ENCODE measurements at regions not wholly inside any gene's neighbourhood (a gene's known extent, or its start where the extent isn't known, plus 50 kb on each side); places are given as distances from the start of the nearest gene placed in this dataset.
A peak's percentile ranks its signal among the peaks of the same experiment; 100 is the strongest.

DNA sequence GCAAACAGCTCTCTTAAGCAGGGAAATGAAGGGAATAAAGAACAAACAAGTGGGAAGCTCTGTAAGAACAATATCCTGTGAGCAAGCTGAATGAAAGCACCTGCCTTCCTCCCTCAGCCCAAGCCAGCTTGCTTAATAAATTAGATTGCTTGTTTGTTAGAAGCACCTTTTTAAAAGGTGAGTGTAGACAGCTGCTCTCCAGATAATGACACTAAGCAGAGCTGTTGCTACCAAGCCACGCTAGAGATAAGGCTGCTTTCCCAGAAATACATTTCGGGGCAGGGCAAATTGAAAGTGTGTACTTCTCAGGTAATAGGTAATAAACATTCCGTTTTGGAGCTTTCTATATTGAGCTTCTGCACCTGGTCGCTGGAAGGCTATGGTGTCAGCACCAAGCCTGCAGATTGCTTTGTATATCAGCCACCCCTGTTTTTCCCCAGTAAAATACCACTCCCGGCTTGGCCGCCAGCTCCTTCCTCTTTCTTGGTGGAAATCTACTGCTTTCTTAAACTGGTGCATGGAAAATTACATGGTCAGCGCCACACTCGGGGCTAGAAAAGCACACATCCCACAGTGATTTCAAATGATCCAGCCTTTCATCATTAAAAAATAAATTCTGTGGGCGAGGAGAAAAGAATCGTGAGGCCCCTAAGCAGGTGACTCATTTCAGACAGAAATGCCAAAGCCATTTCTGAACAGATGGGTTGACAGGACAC is 151.3 kb downstream of the ETS2 start:
- no peaks in the 10 kb centered on the region for H3K27me3 ChIP-seq (ENCODE audit: insufficient read depth, poor library complexity, severe bottlenecking)
- DNase-seq (ENCODE audit: low read depth in 1 of 2, low spot score in 1 of 2) = peak in 1 of 2 experiments; percentile 22
- no peak overlapping the region for H3K4me3 ChIP-seq (replicated peaks; ENCODE audit: insufficient read depth, low read length)
- H3K27ac ChIP-seq (replicated peaks) = no peak overlapping the region
- TF ChIP-seq POLR2AphosphoS5 (IDR thresholded peaks at IDR 0.05; ENCODE audit: low read depth) (no peak), GABPA (IDR thresholded peaks at IDR 0.05; ENCODE audit: low read depth) (no peak), SPI1 (IDR thresholded peaks at IDR 0.05; ENCODE audit: borderline replicate concordance, low read depth) (no peak)
- TF ChIP-seq, protein P1, sequence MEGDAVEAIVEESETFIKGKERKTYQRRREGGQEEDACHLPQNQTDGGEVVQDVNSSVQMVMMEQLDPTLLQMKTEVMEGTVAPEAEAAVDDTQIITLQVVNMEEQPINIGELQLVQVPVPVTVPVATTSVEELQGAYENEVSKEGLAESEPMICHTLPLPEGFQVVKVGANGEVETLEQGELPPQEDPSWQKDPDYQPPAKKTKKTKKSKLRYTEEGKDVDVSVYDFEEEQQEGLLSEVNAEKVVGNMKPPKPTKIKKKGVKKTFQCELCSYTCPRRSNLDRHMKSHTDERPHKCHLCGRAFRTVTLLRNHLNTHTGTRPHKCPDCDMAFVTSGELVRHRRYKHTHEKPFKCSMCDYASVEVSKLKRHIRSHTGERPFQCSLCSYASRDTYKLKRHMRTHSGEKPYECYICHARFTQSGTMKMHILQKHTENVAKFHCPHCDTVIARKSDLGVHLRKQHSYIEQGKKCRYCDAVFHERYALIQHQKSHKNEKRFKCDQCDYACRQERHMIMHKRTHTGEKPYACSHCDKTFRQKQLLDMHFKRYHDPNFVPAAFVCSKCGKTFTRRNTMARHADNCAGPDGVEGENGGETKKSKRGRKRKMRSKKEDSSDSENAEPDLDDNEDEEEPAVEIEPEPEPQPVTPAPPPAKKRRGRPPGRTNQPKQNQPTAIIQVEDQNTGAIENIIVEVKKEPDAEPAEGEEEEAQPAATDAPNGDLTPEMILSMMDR (IDR thresholded peaks at IDR 0.05; ENCODE audit: insufficient read depth, low read length) = no peak
- TF ChIP-seq, protein P2, sequence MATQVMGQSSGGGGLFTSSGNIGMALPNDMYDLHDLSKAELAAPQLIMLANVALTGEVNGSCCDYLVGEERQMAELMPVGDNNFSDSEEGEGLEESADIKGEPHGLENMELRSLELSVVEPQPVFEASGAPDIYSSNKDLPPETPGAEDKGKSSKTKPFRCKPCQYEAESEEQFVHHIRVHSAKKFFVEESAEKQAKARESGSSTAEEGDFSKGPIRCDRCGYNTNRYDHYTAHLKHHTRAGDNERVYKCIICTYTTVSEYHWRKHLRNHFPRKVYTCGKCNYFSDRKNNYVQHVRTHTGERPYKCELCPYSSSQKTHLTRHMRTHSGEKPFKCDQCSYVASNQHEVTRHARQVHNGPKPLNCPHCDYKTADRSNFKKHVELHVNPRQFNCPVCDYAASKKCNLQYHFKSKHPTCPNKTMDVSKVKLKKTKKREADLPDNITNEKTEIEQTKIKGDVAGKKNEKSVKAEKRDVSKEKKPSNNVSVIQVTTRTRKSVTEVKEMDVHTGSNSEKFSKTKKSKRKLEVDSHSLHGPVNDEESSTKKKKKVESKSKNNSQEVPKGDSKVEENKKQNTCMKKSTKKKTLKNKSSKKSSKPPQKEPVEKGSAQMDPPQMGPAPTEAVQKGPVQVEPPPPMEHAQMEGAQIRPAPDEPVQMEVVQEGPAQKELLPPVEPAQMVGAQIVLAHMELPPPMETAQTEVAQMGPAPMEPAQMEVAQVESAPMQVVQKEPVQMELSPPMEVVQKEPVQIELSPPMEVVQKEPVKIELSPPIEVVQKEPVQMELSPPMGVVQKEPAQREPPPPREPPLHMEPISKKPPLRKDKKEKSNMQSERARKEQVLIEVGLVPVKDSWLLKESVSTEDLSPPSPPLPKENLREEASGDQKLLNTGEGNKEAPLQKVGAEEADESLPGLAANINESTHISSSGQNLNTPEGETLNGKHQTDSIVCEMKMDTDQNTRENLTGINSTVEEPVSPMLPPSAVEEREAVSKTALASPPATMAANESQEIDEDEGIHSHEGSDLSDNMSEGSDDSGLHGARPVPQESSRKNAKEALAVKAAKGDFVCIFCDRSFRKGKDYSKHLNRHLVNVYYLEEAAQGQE (IDR thresholded peaks at IDR 0.05; ENCODE audit: insufficient replicate concordance, low read depth) = no peak

DNA sequence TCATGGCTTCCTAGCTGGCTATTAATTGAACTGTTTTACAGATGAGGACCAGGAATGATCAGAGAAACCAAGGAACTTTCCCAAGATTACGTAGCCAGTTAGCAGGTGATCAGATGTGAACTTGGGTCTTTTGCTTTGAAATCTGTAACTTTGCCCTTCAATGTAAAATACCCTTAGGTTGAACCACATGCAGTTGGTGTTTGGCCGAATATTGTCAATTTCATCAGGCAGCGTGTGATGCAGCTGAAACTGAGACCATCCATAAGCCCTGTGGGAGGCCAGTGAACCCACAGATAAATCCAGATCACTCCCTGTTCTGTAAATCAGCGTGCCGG is 150.8 kb downstream of the ETS2 start:
- Histone ChIP-seq H3K27ac (replicated peaks) (no peak overlapping the region), H3K27me3 (ENCODE audit: insufficient read depth, poor library complexity, severe bottlenecking) (no peaks in the 10 kb centered on the region), H3K4me3 (replicated peaks; ENCODE audit: insufficient read depth, low read length) (no peak overlapping the region)
- TF ChIP-seq GABPA (IDR thresholded peaks at IDR 0.05; ENCODE audit: low read depth) (no peak), SPI1 (IDR thresholded peaks at IDR 0.05; ENCODE audit: borderline replicate concordance, low read depth) (no peak), POLR2AphosphoS5 (IDR thresholded peaks at IDR 0.05; ENCODE audit: low read depth) (no peak)
- TF ChIP-seq, protein P1 (IDR thresholded peaks at IDR 0.05; ENCODE audit: insufficient read depth, low read length) = no peak
- TF ChIP-seq, protein P2 (IDR thresholded peaks at IDR 0.05; ENCODE audit: insufficient replicate concordance, low read depth) = no peak
- no peak for DNase-seq (ENCODE audit: low read depth in 1 of 2, low spot score in 1 of 2)

DNA sequence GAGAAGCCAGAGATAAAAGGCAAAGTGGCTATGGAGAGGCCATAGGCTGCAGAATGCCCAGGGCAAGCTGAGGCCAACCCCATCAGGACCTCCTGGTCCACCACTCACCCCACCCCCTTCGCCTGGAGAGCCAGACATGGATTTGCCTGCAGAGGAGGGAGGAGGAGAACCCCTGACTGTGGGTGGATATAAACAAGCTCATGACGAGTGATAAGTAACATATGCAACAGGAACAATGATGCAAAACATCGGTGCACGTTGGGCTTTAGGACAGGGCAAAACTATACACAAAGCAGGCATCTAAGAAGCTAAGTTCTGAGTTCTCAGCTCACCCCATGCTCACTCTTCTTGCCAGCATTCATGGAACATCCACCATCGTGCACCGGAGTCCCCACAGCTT is 150.3 kb downstream of the ETS2 start:
- H3K27ac ChIP-seq (replicated peaks) = no peak overlapping the region
- TF ChIP-seq SPI1 (IDR thresholded peaks at IDR 0.05; ENCODE audit: borderline replicate concordance, low read depth) (no peak), GABPA (IDR thresholded peaks at IDR 0.05; ENCODE audit: low read depth) (no peak), POLR2AphosphoS5 (IDR thresholded peaks at IDR 0.05; ENCODE audit: low read depth) (no peak)
- TF ChIP-seq, protein P1 (IDR thresholded peaks at IDR 0.05; ENCODE audit: insufficient read depth, low read length) = no peak
- TF ChIP-seq, protein P2 (IDR thresholded peaks at IDR 0.05; ENCODE audit: insufficient replicate concordance, low read depth) = no peak
- no peak overlapping the region for H3K4me3 ChIP-seq (replicated peaks; ENCODE audit: insufficient read depth, low read length)
- H3K27me3 ChIP-seq (ENCODE audit: insufficient read depth, poor library complexity, severe bottlenecking) = no peaks in the 10 kb centered on the region
- no peak for DNase-seq (ENCODE audit: low read depth in 1 of 2, low spot score in 1 of 2)

Data from HL-60 (cell line).